GM12878 (cell line): ENCODE measurements at regions not wholly inside any gene's neighbourhood (a gene's known extent, or its start where the extent isn't known, plus 50 kb on each side); places are given as distances from the start of the nearest gene placed in this dataset.

Source experiments
- ATAC-seq: fragments of 200-7000 bp; cut with Tn5 transposase; 3 replicates; pipeline ENCODE4 v1.9.1; 2020; ENCODE audit warnings: mild to moderate bottlenecking, moderate library complexity
- BruUV-seq: library from RNA; stranded (reverse); fragments of 400-500 nt; replicated peaks from 2 replicates; lab custom pipeline; 2021; lab: Mats Ljungman, UMichigan
- CTCF ChIA-PET: fragments of 300-600 bp; sonication (Branson Sonifier 250); formaldehyde crosslinking; extraction: SDS; loops from one replicate; lab custom pipeline; 2021; ENCODE audit warnings: inconsistent platforms; lab: Yijun Ruan, JAX
- POLR2A ChIA-PET: fragments of 350-600 bp; formaldehyde crosslinking; extraction: SDS; loops from one replicate; lab custom pipeline; 2021; ENCODE audit warnings: inconsistent platforms; lab: Charles Lee
- RAD21 ChIA-PET: fragments of 300-600 bp; sonication (Branson Sonifier 250); formaldehyde crosslinking; loops from one replicate; lab custom pipeline; 2023; ENCODE audit warnings: antibody characterized with exemption; ENCODE audit not compliant: unreplicated experiment; lab: Charles Lee
- SMC1A ChIA-PET: fragments of 300-600 bp; sonication (Branson Sonifier 250); formaldehyde crosslinking; loops from one replicate; lab custom pipeline; 2023; ENCODE audit not compliant: unreplicated experiment, uncharacterized antibody; lab: Charles Lee
- DNase-seq: peaks from one replicate; pipeline ENCODE4 v3.0.0-alpha.2; 2011; ENCODE audit warnings: low read depth, low spot score
- FAIRE-seq: peaks from 3 replicates; lab custom pipeline; 2011; peaks lifted over from hg19 to GRCh38; lab: Jason Lieb, UNC
- H2AFZ ChIP-seq: 2 replicates; pipeline ENCODE4 v1.6.0; 2011; ENCODE audit warnings: low read depth, low read length, control low read depth; ENCODE audit not compliant: control insufficient read depth
- H3K27ac ChIP-seq: 2 replicates; pipeline ENCODE4 v1.5.1; 2011; ENCODE audit warnings: control low read depth; ENCODE audit not compliant: control insufficient read depth, insufficient read depth
- H3K27me3 ChIP-seq, 2 experiments: replicated peaks in 1 of 2; 2 replicates each; pipeline versions ENCODE4 v1.6.0 to v1.6.1; 2011; ENCODE audit warnings: low read length in 1 of 2; ENCODE audit not compliant: control insufficient read depth in 2 of 2, insufficient read depth in 2 of 2
- H3K36me3 ChIP-seq, 2 experiments: 2 replicates each; pipeline ENCODE4 v1.5.1; 2011; ENCODE audit warnings: low read length in 1 of 2; ENCODE audit not compliant: control insufficient read depth in 2 of 2, insufficient read depth in 2 of 2
- H3K4me1 ChIP-seq: 2 replicates; pipeline ENCODE4 v1.6.1; 2011; ENCODE audit warnings: mild to moderate bottlenecking, low read length, moderate library complexity, mixed read lengths; ENCODE audit not compliant: control insufficient read depth, insufficient read depth
- H3K4me2 ChIP-seq: 2 replicates; pipeline ENCODE4 v1.6.0; 2011; ENCODE audit warnings: control low read depth; ENCODE audit not compliant: control insufficient read depth, insufficient read depth
- H3K4me3 ChIP-seq: fragments of 200-600 bp; sonication (generic); 2 replicates; pipeline ENCODE4 v1.5.1; 2016
- H3K79me2 ChIP-seq: 2 replicates; pipeline ENCODE4 v1.6.0; 2011; ENCODE audit warnings: low read length; ENCODE audit not compliant: control insufficient read depth, insufficient read depth
- H3K9ac ChIP-seq: 2 replicates; pipeline ENCODE4 v1.8.0; 2011; ENCODE audit warnings: low read length, control low read depth, mixed read lengths; ENCODE audit not compliant: control insufficient read depth, insufficient read depth
- H3K9me3 ChIP-seq: replicated peaks from 3 replicates; pipeline ENCODE4 v1.5.1; 2011; ENCODE audit warnings: mild to moderate bottlenecking, low read length; ENCODE audit not compliant: control insufficient read depth, insufficient read depth
- H4K20me1 ChIP-seq: 2 replicates; pipeline ENCODE4 v1.6.0; 2011; ENCODE audit not compliant: control insufficient read depth, insufficient read depth
- ASH2L ChIP-seq: fragments of 300-600, 200-600 bp; sonication (generic); IDR thresholded peaks from 2 replicates; pipeline ENCODE4 v1.6.1; 2017; ENCODE audit warnings: low read depth, mild to moderate bottlenecking, borderline replicate concordance
- ATF3 ChIP-seq: IDR thresholded peaks from 2 replicates; pipeline ENCODE4 v1.6.1; 2011; ENCODE audit warnings: low read depth, mild to moderate bottlenecking, low read length, moderate library complexity, borderline replicate concordance; ENCODE audit errors: extremely low read depth
- ATF7 ChIP-seq: fragments of 450-650 bp; IDR thresholded peaks from 2 replicates; pipeline ENCODE4 v1.6.1; 2016; ENCODE audit warnings: low read depth, mild to moderate bottlenecking
- CREB1 ChIP-seq: IDR thresholded peaks from 2 replicates; pipeline ENCODE4 v1.6.1; 2012; ENCODE audit warnings: low read depth, mild to moderate bottlenecking, inconsistent platforms
- EZH2 ChIP-seq: IDR thresholded peaks from 2 replicates; pipeline ENCODE4 v1.6.1; 2012; ENCODE audit warnings: low read depth, mild to moderate bottlenecking, control low read depth, inconsistent platforms, low read length, borderline replicate concordance; ENCODE audit not compliant: control insufficient read depth
- FOXK2 ChIP-seq: fragments of 450-650 bp; IDR thresholded peaks from 2 replicates; pipeline ENCODE4 v1.6.1; 2017; ENCODE audit warnings: mild to moderate bottlenecking, moderate library complexity
- HCFC1 ChIP-seq: fragments of 150-350 bp; IDR thresholded peaks from 2 replicates; pipeline ENCODE4 v1.6.1; 2014; ENCODE audit warnings: low read length
- IRF4 ChIP-seq: IDR thresholded peaks from 2 replicates; pipeline ENCODE4 v1.6.1; 2011; ENCODE audit warnings: low read depth, low read length
- IRF5 ChIP-seq: fragments of 450-650 bp; IDR thresholded peaks from 2 replicates; pipeline ENCODE4 v1.6.1; 2017; ENCODE audit warnings: borderline replicate concordance
- MEF2A ChIP-seq: IDR thresholded peaks from 2 replicates; pipeline ENCODE4 v1.6.1; 2011; ENCODE audit warnings: low read depth, mild to moderate bottlenecking, low read length, moderate library complexity; ENCODE audit not compliant: insufficient read depth
- NFYB ChIP-seq: IDR thresholded peaks from 2 replicates; pipeline ENCODE4 v1.6.1; 2011; ENCODE audit warnings: low read depth, mild to moderate bottlenecking, low read length, improper control_type of control experiment, moderate library complexity; ENCODE audit not compliant: insufficient read depth
- PBX3 ChIP-seq: IDR thresholded peaks from 2 replicates; pipeline ENCODE4 v1.6.1; 2011; ENCODE audit warnings: mild to moderate bottlenecking, low read depth, low read length, moderate library complexity; ENCODE audit not compliant: insufficient replicate concordance
- POLR2AphosphoS5 ChIP-seq: IDR thresholded peaks from 2 replicates; pipeline ENCODE4 v1.6.1; 2011; ENCODE audit warnings: mild to moderate bottlenecking, low read length, inconsistent platforms
- RAD51 ChIP-seq: fragments of 450-650 bp; IDR thresholded peaks from 2 replicates; pipeline ENCODE4 v1.6.1; 2016; ENCODE audit warnings: moderate library complexity, mild to moderate bottlenecking, inconsistent platforms
- SIX5 ChIP-seq: IDR thresholded peaks from 2 replicates; pipeline ENCODE4 v1.6.1; 2011; ENCODE audit warnings: mild to moderate bottlenecking, low read depth, low read length, moderate library complexity; ENCODE audit not compliant: severe bottlenecking
- SUZ12 ChIP-seq: fragments of 200-600 bp; sonication (generic); IDR thresholded peaks from one replicate; pipeline ENCODE4 v1.6.1; 2018; ENCODE audit warnings: antibody characterized with exemption, mild to moderate bottlenecking; ENCODE audit not compliant: unreplicated experiment
- WRNIP1 ChIP-seq: IDR thresholded peaks from 2 replicates; pipeline ENCODE4 v1.6.1; 2011; ENCODE audit warnings: low read depth, low read length, improper control_type of control experiment, borderline replicate concordance
- ZBED1 ChIP-seq: IDR thresholded peaks from 2 replicates; pipeline ENCODE4 v1.6.1; 2016; ENCODE audit warnings: borderline replicate concordance
- ZZZ3 ChIP-seq: IDR thresholded peaks from 2 replicates; pipeline ENCODE4 v1.6.1; 2011; ENCODE audit warnings: low read depth; ENCODE audit not compliant: control insufficient read depth, insufficient read length
- WGBS: methylation state at CpG from one replicate; pipeline ENCODE4 v1.1.6; 2016; ENCODE audit warnings: low lambda C conversion rate; ENCODE audit not compliant: insufficient replicate concordance, insufficient coverage; ENCODE audit errors: missing lambda C conversion rate; 5-methylcytosine and 5-hydroxymethylcytosine counted together
- in situ Hi-C: fragments of 300-500 bp; cut with MboI; formaldehyde crosslinking; loops from 9 replicates; pipeline ENCODE4 v1.14.3; 2018; ENCODE audit warnings: mixed read lengths
- intact Hi-C: fragments of 100-400 bp; cut with micrococcal nuclease; formaldehyde crosslinking; loops from one replicate; pipeline ENCODE4 v1.14.2; 2022; ENCODE audit not compliant: unreplicated experiment

- Histone ChIP-seq H4K20me1 (no peaks in the 10 kb centered on the region), H3K9me3 (no peaks in the 10 kb centered on the region), H3K9ac (no peak overlapping the region), H3K27me3 (no peaks in the 10 kb centered on the region), H3K4me2 (no peak overlapping the region), H3K4me1 (no peaks in the 10 kb centered on the region)
- CTCF ChIA-PET, result no interaction called here
- TF ChIP-seq ASH2L (no peak), IRF5 (no peak), CREB1 (no peak), ZBED1 (no peak), SIX5 (no peak), WRNIP1 (no peak), NFYB (no peak), ZZZ3 (no peak), MEF2A (no peak), POLR2AphosphoS5 (no peak), HCFC1 (no peak), ATF3 (no peak), IRF4 (no peak), FOXK2 (no peak), PBX3 (no peak), RAD51 (no peak), SUZ12 (no peak), EZH2 (no peak), ATF7 (no peak)
- TF ChIP-seq, all 136 proteins: peak for 0
- Histone ChIP-seq H3K4me3 (no peak overlapping the region), H3K79me2 (no peaks in the 10 kb centered on the region), H2AFZ (no peak overlapping the region), H3K27ac (no peak overlapping the region), H3K36me3 (no peaks in the 10 kb centered on the region)
- no TSS peak for BruUV-seq
- no peak for ATAC-seq
- 0% methylated on average over 1 of the region's 1 CpG for WGBS
- intact Hi-C loops (no loop called here), in situ Hi-C loops (no loop called here)
- ChIA-PET RAD21 (no interaction called here), SMC1A (interaction anchor here (1.0 kb wide), 1 partner anchor 9 kb away, joined by 4 read pairs; no protein-coding TSS in a partner anchor), POLR2A (no interaction called here)
- DNase-seq, result no peak
- FAIRE-seq, result no peak
Measured at GRCh38 chr2:139850254-139850890, 1070.2 kb upstream of the NXPH2 start.
